OCI-LY1 (cell line): ENCODE measurements at regions not wholly inside any gene's neighbourhood (a gene's known extent, or its start where the extent isn't known, plus 50 kb on each side); places are given as distances from the start of the nearest gene placed in this dataset.

Experiments used
- H2AFZ ChIP-seq: fragments of 200-600 bp; sonication (generic), shearing (Covaris generic); 2 replicates; pipeline ENCODE4 v1.6.0; 2014; ENCODE audit warnings: antibody characterized with exemption, mild to moderate bottlenecking, low read length
- H3F3A ChIP-seq: fragments of 200-600 bp; sonication (generic), shearing (Covaris generic); 2 replicates; pipeline ENCODE4 v1.6.0; 2014; ENCODE audit warnings: mild to moderate bottlenecking, antibody characterized with exemption, low read length, moderate library complexity; ENCODE audit not compliant: insufficient read depth
- H3K27ac ChIP-seq: fragments of 200-600 bp; sonication (generic); 2 replicates; pipeline ENCODE4 v1.5.1; 2014; ENCODE audit warnings: low read length, mixed run types, mild to moderate bottlenecking, low read depth; ENCODE audit not compliant: poor library complexity, severe bottlenecking
- H3K27me3 ChIP-seq: fragments of 200-600 bp; sonication (generic); 2 replicates; pipeline ENCODE4 v1.6.0; 2014; ENCODE audit warnings: antibody characterized with exemption, mild to moderate bottlenecking, low read length, moderate library complexity; ENCODE audit not compliant: insufficient read depth
- H3K36me3 ChIP-seq: fragments of 200-600 bp; sonication (generic); 2 replicates; pipeline ENCODE4 v1.6.1; 2014; ENCODE audit warnings: mild to moderate bottlenecking, antibody characterized with exemption, low read length, moderate library complexity, mixed read lengths; ENCODE audit not compliant: insufficient read depth
- H3K4me1 ChIP-seq: fragments of 200-600 bp; sonication (generic); 2 replicates; pipeline ENCODE4 v1.5.1; 2014; ENCODE audit warnings: mild to moderate bottlenecking, low read length, moderate library complexity; ENCODE audit not compliant: insufficient read depth, severe bottlenecking
- H3K4me2 ChIP-seq: fragments of 200-600 bp; sonication (generic), shearing (Covaris generic); 2 replicates; pipeline ENCODE4 v1.6.1; 2014; ENCODE audit warnings: low read length
- H3K4me3 ChIP-seq: fragments of 200-600 bp; sonication (generic); 2 replicates; pipeline ENCODE4 v1.5.1; 2014; ENCODE audit warnings: low read length, low read depth, mild to moderate bottlenecking, mixed read lengths; ENCODE audit not compliant: poor library complexity, severe bottlenecking
- H3K79me2 ChIP-seq: fragments of 200-600 bp; shearing (Covaris generic); 2 replicates; pipeline ENCODE4 v1.6.1; 2016; ENCODE audit warnings: mixed run types, low read length, mixed read lengths; ENCODE audit not compliant: insufficient read depth
- H3K9ac ChIP-seq: fragments of 200-600 bp; sonication (generic), shearing (Covaris generic); 2 replicates; pipeline ENCODE4 v1.6.1; 2014; ENCODE audit warnings: mild to moderate bottlenecking, low read length, mixed read lengths
- H3K9me2 ChIP-seq: fragments of 200-600 bp; sonication (generic), shearing (Covaris generic); 2 replicates; pipeline ENCODE4 v1.6.1; 2014; ENCODE audit warnings: low read depth, mild to moderate bottlenecking, low read length, mixed read lengths
- H3K9me3 ChIP-seq: fragments of 200-600 bp; shearing (Covaris generic); 2 replicates; pipeline ENCODE4 v1.6.1; 2014; ENCODE audit warnings: low read length, mixed read lengths
- H4K20me1 ChIP-seq: fragments of 200-600 bp; sonication (generic), shearing (Covaris generic); 2 replicates; pipeline ENCODE4 v1.6.0; 2016; ENCODE audit warnings: mild to moderate bottlenecking, low read length; ENCODE audit not compliant: insufficient read depth
- CTCF ChIP-seq: fragments of 200-600 bp; sonication (generic), shearing (Covaris generic); IDR thresholded peaks from 2 replicates; pipeline ENCODE4 v1.5.1; 2017; ENCODE audit warnings: mild to moderate bottlenecking, antibody characterized with exemption, low read length, moderate library complexity, mixed read lengths
- EZH2 ChIP-seq: fragments of 200-600 bp; sonication (generic), shearing (Covaris generic); IDR thresholded peaks from 2 replicates; pipeline ENCODE4 v1.8.0; 2017; ENCODE audit warnings: borderline replicate concordance, mixed run types, mild to moderate bottlenecking, antibody characterized with exemption, low read length, moderate library complexity, mixed read lengths

DNA sequence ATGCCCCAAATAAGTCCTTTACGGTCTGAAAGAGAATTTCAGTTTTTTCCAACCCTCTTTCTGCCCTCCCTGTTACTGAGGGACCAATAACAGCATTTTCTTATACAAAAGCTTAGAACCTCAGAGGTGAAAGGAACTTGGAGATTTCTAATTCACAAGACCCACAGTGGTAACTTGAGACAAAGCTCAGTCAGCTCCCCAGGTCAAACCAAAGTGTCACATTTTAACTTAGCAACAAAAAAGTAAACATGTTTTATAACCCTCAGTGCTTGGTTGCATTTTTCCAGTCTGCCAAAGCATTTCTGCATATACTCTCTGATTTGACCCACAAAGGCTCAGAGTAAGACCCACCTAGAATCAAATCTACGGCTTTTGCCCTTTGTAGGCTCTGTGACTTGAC is 415.2 kb downstream of the VRK1 start:
- no peak overlapping the region for H3K9ac ChIP-seq
- no peak for TF ChIP-seq CTCF
- no peak for TF ChIP-seq EZH2
- H3F3A ChIP-seq: no peaks in the 10 kb centered on the region
- no peak overlapping the region for H3K27ac ChIP-seq
- H3K4me2 ChIP-seq: no peak overlapping the region
- H3K9me2 ChIP-seq: no peaks in the 10 kb centered on the region
- no peaks in the 10 kb centered on the region for H3K79me2 ChIP-seq
- H4K20me1 ChIP-seq: no peaks in the 10 kb centered on the region
- H3K27me3 ChIP-seq: no peaks in the 10 kb centered on the region
- H3K4me1 ChIP-seq: no peaks in the 10 kb centered on the region
- H3K4me3 ChIP-seq: no peak overlapping the region
- H3K9me3 ChIP-seq: no peaks in the 10 kb centered on the region
- H2AFZ ChIP-seq: no peak overlapping the region
- H3K36me3 ChIP-seq: no peaks in the 10 kb centered on the region

DNA sequence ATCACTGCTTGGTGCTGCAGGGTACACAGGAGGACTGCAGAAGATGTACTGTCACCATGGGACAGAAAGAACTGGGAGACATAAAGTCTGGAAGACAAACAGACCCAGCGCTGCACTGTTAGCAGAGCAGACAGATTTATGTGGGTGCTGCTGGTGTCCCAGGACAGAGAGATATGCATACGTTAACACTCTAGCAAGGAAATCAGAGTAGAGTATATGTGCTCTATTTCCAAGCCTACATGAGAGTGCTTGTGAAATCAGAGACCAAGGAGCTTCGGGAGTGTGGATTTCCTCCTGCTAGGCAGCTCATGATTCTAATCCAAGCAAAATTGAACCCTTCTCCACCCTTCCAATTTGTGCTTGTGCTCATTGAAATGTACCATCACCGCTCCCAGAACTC is 416.5 kb downstream of the VRK1 start:
- no peaks in the 10 kb centered on the region for H3K9me2 ChIP-seq
- H3F3A ChIP-seq: no peaks in the 10 kb centered on the region
- H4K20me1 ChIP-seq: no peaks in the 10 kb centered on the region
- no peak overlapping the region for H3K9ac ChIP-seq
- H3K4me1 ChIP-seq: no peaks in the 10 kb centered on the region
- no peaks in the 10 kb centered on the region for H3K36me3 ChIP-seq
- no peak overlapping the region for H2AFZ ChIP-seq
- no peaks in the 10 kb centered on the region for H3K9me3 ChIP-seq
- no peak for TF ChIP-seq EZH2
- no peak for TF ChIP-seq CTCF
- no peaks in the 10 kb centered on the region for H3K27me3 ChIP-seq
- H3K4me2 ChIP-seq: no peak overlapping the region
- no peak overlapping the region for H3K4me3 ChIP-seq
- H3K27ac ChIP-seq: no peak overlapping the region
- H3K79me2 ChIP-seq: no peaks in the 10 kb centered on the region

- Histone ChIP-seq H2AFZ (no peak overlapping the region), H3F3A (no peaks in the 10 kb centered on the region), H3K36me3 (no peaks in the 10 kb centered on the region), H3K4me1 (no peaks in the 10 kb centered on the region), H3K79me2 (no peaks in the 10 kb centered on the region), H3K27ac (no peak overlapping the region), H3K4me2 (no peak overlapping the region), H3K9me3 (no peaks in the 10 kb centered on the region), H4K20me1 (no peaks in the 10 kb centered on the region), H3K27me3 (no peaks in the 10 kb centered on the region), H3K9ac (no peak overlapping the region), H3K9me2 (no peaks in the 10 kb centered on the region), H3K4me3 (no peak overlapping the region)
- no peak for TF ChIP-seq CTCF
- TF ChIP-seq EZH2: no peak
Measured at GRCh38 chr14:97215263-97215969, 418.2 kb downstream of the VRK1 start.
